ENCODE measurements at regions not wholly inside any gene's neighbourhood (a gene's known extent, or its start where the extent isn't known, plus 50 kb on each side); places are given as distances from the start of the nearest gene placed in this dataset.
"Not testable (repeated sequence)": the region's sequence is repeated elsewhere in the genome, so short reads cannot be mapped to it uniquely, and the experiment has no call there.

DNA sequence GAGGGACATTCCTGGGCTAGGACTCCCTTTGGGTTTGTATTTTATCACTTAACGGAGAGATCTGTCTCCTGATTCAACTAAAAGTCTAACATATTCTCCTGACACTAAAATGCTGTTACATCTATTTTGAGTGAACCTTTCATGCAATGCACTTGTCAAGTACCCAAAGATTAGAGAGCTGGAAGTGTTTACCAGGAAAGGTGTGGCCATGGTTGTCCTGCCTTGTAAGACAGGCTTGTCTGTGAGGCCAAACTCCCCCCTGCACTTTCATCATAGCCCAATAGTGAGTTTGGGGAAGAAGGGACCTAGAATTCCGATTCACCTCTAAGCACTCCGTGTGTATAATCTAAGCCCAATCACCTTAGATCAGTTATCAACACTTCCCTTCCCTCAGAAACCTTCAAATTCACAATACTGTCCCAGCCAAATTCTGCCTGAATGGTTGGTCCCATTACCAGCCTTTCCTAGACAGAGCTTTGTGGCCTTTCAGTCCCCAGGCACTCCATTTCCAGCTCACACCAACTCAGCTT lies 162.6 kb upstream of the NAMPT start:
- no peak for DNase-seq

DNA sequence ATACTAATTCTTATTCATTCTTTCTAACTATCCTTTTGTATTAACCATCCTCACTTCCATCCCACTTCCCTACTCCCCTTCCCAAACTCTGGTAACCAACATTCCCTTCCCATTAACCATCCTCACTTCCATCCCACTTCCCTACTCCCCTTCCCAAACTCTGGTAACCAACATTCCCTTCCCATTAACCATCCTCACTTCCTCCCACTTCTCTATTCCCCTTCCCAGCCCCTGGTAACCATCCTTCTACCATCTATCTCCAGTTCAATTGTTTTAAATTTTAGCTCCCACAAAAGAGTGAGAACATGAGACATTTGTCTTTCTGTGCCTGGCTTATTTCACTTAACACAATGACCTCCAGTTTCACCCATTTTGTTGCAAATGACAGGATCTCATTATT lies 160.6 kb upstream of the NAMPT start:
- not testable (repeated sequence) for DNase-seq

DNA sequence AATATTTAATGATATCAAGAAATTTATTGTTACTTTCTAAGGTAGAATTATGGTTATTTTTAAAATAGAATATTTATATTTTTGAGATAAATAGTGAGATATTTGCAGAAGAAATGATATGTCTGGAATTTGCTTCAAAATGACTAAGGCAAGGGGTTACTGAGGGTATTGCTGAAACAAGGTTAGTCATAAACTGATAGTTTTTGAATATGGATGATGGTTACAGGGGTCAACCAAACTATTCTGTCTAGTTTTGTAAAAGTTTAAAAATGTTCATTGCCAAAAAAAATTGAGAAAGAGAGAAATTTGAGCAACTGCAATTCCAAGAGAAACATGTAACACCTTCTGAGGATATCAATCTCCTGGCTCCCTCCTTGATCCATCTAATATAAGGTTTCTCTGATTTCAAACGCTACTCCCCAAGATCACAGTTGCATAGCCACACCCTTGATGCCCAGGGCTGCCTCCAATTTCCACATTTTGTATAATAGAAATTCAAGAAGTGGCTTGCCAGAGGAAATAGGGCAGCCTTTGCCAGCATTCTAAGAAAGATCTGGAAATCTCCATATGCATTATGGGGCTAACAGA lies 159.4 kb upstream of the NAMPT start:
- no peak for DNase-seq

DNA sequence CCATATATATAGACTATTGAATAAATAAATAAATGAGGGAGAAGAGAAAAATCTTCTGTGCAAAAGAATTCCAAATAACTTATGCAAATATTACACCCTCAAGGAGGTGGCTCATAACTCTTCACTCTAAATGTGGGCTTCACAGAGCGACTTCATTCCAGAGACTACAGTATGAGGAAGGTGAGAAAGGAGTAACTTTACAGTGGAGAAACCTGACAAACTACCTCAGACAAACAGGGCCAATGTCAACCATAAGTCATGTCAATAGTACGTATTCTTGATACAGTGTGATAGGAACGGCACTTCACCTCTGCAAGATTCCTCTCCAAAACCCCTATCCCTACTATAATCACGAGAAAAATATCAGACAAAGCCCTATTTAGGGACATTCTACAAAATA lies 158.4 kb upstream of the NAMPT start:
- no peak for DNase-seq

DNA sequence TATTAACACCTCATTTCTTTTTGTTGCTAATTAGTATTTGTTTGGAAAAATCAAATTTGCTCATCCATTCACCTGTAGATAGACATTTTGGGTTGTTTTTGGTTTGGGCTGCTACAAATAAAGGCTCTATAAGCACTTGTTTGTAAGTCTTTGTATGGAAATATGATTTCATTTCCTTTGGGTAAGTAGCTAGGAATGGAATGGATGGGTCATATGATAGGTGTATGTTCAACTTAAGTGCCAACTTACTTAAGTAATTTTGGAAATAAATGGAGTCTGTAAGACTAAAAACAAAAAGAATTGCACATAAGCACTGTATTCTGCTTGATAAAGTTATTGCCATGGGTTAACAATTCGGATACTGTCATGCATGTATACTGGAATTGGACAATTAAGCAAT lies 157.7 kb upstream of the NAMPT start:
- DNase-seq: no peak

DNA sequence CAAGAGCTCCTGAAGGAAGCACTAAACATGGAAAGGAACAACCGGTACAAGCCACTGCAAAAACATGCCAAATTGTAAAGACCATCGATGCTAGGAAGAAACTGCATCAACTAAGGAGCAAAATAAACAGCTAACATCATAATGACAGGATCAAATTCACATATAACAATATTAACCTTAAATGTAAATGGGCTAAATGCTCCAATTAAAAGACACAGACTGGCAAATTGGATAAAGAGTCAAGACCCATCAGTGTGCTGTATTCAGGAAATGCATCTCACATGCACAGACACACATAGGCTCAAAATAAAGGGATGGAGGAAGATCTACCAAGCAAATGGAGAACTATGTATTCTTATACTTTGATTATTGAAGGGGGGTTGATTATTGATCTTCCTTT lies 156.6 kb upstream of the NAMPT start:
- not testable (repeated sequence) for DNase-seq

DNA sequence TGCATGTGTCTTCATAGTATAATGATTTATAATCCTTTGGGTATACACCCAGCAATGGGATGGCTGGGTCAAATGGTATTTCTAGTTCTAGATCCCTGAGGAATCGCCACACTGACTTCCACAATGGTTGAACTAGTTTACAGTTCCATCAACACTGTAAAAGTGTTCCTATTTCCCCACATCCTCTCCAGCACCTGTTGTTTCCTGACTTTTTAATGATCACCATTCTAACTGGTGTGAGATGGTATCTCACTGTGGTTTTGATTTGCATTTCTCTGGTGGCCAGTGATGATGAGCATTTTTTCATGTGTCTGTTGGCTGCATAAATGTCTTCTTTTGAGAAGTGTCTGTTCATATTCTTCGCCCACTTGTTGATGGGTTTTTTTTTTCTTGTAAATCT lies 152.2 kb upstream of the NAMPT start:
- not testable (repeated sequence) for DNase-seq

DNA sequence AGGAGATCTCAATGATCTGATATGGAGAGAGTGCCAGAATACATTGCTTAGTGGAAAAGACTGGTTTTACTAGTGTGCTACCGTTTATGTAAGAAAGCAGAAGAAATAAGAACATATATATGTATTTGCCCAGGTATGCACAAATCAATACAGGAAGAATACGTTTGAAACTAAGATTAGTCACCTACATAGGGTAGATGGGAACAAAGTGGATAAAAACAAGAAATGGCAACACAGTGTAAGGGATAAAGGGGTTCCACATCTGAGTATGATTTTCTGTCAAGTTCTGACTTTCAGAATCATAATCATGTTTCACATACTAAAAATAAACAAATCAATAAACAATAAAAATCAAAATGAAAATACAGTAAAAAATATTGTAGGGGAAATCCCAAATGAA lies 148.6 kb upstream of the NAMPT start:
- no peak for DNase-seq

DNA sequence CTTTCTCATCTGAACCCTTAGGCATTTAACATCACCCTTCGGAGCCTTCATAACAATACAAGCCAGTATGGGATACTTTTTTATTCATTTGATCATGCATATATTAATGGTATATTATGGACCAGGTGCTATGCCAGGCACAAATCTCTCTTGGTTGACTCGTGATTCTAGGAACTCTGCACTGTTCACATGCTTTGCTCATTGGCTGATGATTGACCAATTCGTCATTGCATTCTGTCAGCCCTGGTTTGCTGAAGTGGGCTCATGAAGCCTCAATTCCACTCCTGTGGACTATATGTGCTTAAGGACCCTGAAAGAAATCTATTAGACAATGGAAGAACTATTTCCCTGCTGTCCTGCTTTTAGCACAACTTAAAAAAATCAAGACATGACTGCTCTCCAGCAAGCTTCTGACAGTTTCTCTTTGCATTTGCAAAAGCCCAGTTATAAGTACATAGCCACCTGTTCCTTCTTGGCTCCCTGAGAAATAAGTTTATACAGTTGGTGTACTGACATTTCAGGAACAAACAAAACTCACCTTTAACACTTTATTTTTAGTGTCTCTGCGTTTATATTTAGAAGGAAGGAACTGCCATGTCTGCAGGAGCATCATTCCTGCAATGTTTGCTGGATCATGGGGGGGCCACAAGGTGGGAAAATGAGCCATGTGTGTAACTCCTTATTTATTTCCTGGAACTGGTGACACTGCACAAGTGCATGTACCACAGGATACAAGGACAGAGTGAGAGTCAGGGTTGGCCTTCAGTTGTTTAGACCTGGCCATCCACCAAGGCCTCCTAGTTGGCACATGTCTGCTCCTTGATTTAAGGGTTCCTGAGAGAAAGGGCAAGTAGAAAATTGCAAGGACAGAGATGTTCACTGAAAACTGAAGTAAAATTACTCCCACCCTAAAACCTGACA lies 146.0 kb upstream of the NAMPT start:
- no peak for DNase-seq

DNA sequence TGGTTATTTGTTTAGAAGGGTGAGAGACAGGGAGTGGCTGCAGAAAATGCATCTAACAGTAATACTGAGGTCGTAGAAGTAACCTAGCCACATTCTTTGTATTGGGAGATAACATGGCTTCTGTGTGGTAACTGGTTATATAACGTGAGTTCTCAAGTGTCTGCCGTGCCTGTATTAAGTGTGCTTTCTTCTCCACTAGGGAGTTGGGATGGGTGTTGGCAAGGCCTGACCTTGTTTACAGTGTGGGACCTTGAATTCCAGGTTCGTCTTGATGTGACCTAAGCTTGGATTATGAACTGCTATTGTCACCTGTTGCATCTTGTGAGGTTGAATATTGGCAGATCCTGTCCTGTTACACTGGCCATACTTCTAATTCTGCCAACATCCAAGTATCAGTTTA lies 145.3 kb upstream of the NAMPT start:
- no peak for DNase-seq

DNA sequence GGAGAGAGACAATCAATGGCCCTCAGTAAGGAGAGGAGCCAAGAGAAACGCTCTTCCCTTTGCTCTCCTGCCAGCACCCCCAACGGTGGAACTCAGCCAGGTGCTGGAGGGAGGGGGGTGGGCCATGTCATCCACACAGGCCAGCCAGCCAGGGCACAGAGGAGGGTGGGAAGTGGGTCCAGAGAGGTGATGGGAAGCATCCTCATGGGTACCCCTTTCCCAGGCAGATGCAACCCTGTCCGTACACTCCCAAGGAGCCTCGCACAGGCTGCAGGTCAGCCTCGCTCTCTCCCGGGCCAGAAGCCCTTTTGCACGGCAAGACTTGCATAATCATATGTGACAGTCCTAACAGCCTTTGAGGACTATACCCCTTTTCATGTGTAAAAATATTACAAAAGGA lies 142.0 kb upstream of the NAMPT start:
- DNase-seq: no peak

DNA sequence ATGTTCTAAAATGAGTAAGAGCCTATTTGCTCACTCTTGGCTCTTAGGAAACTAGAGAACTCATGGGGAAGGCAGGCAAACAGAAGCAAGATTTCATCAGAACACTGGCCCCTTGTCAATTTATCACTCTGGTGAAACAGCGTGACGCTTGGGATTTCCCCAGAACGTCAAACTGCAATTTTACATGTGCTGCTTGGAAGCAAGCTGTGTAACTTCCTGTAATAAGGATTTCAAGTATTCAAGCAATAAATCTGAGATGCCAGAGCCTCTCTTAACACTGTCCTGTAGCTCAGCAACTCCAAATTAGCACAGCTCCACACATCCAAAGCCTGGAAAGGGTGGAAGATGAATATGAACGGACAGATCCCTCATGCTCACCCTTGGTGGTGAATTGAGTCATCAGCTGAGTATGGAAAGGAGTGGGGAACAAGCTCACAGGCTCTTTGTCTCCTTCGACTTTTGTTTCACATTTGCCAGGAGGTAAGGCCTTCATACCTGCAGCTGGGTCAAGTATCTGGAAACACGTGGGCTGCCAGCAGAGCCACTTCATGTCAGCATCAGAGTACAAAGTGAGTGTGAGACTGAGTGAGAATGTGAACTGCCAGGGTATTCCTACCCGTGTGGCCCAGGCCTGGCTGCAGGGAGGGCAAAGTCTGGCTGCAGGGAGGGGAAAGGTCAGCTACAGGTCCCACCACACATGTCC lies 140.4 kb upstream of the NAMPT start:
- peak in 2 of 4 experiments; percentile 8 to 11 for DNase-seq

DNA sequence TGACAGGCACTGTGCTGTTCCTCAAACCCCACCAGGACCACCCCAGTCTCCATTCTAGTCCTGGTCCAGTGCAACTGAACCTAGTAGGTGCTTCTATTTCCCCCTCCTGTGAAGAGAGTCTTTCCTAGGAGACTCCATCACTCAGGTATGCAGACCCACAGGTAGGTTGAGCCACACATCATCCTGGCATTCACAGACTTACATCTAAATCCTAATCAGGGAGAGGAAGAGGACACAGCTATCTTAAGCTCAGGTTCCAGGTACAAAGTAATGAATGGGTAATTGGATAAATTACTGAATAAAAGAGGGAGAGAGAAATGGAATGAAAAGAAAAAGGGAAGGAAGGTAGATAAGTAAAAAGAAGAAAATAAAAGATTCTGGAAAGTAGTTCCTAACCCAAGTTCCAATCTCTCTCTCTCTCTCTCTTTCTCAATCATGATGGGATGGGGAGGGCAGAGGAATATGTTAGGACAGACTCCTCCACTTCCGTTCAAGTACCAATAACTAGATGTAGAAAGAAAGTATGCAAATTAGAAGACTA lies 139.8 kb upstream of the NAMPT start:
- no peak for DNase-seq

DNA sequence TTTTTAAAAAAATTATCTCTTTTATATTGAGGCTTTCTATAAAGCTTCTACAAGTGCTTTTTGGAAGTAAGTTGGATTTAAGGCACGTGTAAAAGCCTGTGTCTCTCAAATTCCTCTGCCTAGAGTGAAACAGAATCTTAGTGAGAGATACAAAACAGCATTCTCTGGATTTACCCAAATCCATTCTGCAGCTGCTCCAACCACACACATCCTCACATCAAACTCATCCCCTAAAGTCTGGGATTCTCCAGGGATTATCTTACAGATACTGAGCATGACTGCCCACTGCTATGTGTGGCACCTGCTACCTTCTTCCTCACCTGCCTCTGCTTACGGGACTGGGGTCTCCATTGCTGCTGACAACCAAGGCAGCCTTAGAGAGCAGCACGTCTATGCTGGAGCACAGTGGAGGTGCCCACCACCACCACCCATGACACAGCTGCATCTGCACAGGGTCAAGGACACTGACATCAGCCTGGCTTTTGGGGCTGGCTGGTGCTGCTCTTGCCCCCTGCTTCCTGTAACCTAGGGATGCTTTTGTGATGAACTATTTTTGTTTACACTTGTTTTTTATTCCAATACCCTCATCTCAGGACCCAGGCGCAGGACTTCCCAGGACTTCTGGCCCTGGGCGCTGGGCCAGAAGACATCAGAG lies 139.2 kb upstream of the NAMPT start:
- DNase-seq: no peak

DNA sequence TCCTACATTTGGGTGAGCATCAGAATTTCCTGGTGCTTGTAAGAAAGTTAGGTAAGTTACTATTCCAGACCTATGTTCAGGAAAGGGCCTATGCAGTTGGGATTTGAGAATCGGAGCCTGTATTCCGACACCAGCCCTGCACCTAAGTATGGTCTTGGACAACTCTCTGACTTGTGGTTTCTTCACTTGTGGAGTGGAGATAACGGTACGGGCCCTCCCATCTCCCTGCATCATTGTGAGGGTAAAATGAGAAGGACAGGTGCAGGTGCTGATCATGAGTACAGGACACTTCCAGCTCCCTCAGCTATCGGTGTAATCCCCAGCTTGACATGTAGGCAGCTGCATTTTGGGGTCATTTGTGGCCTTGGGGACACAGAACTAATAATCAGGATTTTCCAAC lies 138.3 kb upstream of the NAMPT start:
- DNase-seq: no peak

DNA sequence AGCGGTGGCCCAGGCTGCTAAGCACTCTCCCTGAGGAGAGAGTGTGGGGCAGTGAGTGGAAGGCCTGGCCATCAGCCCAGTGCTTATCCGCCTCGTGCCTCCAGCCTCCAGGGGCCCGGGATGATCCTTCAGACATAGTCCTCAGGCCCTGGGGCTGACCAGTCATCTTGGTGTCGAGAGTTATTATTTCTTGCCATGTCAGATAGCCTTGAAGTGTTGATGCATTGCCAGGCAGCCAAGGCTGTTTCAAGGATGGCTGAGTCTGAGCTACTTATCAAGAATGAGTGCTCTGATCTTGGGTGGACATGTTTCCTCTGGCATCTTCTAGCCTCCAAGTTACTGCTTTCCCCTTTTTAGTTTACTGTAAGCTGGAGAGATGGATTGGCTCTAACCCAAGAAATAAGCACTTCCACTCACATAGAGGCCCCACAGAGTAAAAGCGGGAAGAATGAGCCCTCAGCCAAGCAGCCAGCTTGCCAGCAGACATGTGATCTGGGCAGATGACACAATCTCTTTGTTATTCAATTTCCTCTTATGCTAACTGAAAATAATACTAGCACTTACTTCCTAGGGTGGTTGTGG lies 136.5 kb upstream of the NAMPT start:
- DNase-seq: no peak

DNA sequence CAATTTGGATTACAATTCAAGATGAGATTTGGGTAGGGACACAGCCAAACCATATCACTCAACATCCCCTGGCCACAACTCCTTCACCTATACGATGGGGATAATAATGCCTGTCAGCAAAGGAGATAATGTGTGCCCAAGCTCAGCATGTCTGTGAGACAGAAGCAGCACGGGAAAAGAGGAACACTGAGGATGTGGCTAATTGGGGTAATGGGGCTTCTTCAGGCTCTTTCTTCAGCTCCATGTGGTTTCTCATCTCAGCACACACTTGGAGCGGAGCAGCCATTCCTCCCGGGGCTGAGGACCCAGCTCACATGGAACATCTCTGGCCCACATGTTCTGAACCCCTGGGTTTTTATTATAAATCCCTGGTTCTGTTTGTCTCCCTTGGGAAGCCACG lies 136.0 kb upstream of the NAMPT start:
- DNase-seq: no peak

DNA sequence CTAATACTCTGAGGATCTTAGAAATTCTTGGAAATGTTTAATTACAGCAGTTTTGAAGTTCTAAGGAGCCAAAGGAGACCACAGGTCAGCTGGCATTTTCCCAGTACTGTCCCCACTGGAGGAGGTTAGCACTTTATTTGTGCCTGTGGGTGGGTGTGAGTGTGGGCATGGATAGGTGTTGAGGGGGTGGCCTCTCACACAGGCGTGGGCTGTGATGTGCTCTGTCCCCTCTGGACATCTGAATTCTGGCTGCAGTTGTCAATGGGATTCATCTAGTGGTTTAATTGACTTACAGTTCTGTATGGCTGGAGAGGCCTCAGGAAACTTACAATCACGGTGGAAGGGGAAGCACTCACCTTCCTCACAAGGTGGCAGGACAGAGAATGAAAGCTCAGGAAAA lies 135.4 kb upstream of the NAMPT start:
- DNase-seq: no peak

DNA sequence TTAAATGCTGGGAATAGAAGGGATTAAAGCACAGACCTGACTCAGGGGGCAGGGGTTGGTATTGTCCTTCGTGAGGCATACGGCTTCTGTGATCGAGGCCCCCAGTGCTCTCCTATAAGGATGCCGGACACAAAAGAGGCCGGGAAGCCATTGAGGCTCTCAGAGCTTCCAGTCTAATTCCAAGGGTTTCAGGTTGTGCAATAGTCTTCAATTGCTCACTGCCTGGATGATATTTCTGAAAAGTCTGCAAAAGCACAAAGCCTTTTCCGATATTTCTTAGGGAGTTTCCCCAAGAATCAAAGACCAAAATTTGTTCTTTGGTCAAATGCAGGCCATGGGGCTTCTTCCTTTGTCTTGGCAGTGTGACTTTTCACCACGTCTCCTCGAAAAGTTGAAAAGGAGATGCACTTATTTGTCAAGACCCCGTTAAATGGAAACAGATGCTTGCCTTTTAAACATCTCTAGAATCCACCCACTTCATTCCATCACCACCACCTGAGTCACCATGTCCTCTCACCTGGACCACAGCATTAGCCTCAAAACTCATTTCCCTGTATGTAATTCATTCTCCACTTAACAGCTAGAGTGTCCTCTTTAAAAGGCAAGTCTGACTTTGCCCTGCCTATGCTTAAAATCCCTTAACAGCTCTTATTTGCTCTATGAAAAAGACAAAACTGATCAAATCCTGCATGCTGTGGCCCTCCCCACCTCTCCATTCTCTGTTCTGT lies 134.8 kb upstream of the NAMPT start:
- DNase-seq: no peak

DNA sequence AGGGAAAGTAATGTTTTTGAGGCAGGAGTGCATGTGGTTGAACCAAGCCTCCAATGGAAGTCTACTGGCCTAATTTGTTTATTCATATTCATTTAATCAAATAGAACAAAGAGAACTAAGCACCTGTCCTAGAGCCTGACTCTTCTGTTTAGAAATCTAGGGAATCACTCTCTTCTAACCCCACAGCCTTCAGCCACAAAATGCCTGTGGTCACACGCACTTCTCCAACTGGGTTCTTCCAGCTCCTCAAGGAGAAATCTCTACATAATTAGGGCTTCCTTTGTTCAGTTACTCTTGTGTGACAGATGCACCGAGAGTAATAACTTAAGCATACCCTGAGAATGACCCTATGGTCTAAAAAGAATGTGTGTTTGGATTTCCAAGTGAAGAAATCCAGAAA lies 133.7 kb upstream of the NAMPT start:
- DNase-seq: no peak

DNA sequence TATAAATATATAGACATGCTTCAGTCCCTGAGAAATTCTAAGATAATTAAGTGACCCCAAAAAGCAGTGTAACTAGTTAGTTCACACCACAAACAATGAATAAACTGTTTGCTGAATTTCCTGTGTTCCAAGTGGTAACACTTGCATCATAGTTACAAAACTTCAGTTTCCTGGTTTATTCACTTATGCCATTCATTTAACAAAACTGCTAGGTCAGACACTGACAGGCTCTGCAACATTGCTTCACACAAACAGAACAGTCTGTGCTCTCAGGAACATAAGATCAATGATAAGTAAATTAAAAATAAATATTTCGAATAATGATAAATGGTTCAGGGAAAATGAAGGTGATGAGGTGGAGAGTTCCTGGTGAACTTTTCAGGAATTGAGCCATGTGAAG lies 133.3 kb upstream of the NAMPT start:
- no peak for DNase-seq

All from activated naive CD4-positive, alpha-beta T cell (primary cell).